Fibroblast of skin of left quadriceps (primary cell): ENCODE measurements at regions not wholly inside any gene's neighbourhood (a gene's known extent, or its start where the extent isn't known, plus 50 kb on each side); places are given as distances from the start of the nearest gene placed in this dataset.
A peak's percentile ranks its signal among the peaks of the same experiment; 100 is the strongest.
"Not testable (repeated sequence)": the region's sequence is repeated elsewhere in the genome, so short reads cannot be mapped to it uniquely, and the experiment has no call there.

ENCODE experiments used
- DNase-seq, 2 experiments: peaks; one replicate each; pipeline ENCODE4 v3.0.0-alpha.2; 2013; ENCODE audit warnings: low read depth in 2 of 2

- not testable (repeated sequence) for DNase-seq
These were observed 251.4 kb downstream of the ZIC4 start for GRCh38 chr3:147154988-147155387.

GRCh38 chr3:147153830-147154539, 252.4 kb downstream of the ZIC4 start:
- DNase-seq = no peak

- no peak for DNase-seq
These were observed 253.9 kb downstream of the ZIC4 start for GRCh38 chr3:147152476-147152875.

- DNase-seq = no peak
These were observed 264.6 kb downstream of the ZIC4 start for GRCh38 chr3:147141516-147142288.

GRCh38 chr3:147139341-147139740, 267.0 kb downstream of the ZIC4 start:
- no peak for DNase-seq

GRCh38 chr3:147132168-147132567, 274.2 kb downstream of the ZIC4 start:
- no peak for DNase-seq

GRCh38 chr3:147130461-147130860, 275.9 kb downstream of the ZIC4 start:
- peak in 1 of 2 experiments; percentile 20 for DNase-seq

- DNase-seq = no peak
These were observed 276.7 kb downstream of the ZIC4 start for GRCh38 chr3:147129665-147130064.

- no peak for DNase-seq
These were observed 284.0 kb downstream of the ZIC4 start for GRCh38 chr3:147122350-147122749.

GRCh38 chr3:147119989-147120388, 286.4 kb downstream of the ZIC4 start:
- DNase-seq = peak in 1 of 2 experiments; percentile 25

GRCh38 chr3:147119346-147119745, 287.0 kb downstream of the ZIC4 start:
- DNase-seq = peak in 1 of 2 experiments; percentile 21

- no peak for DNase-seq
These were observed 287.7 kb downstream of the ZIC4 start for GRCh38 chr3:147118611-147119010.

- DNase-seq = no peak
These were observed 288.7 kb downstream of the ZIC4 start for GRCh38 chr3:147117631-147118030.

GRCh38 chr3:147113293-147114044, 292.9 kb downstream of the ZIC4 start:
- DNase-seq = peak; percentile 95

- DNase-seq = no peak
These were observed 307.3 kb downstream of the ZIC4 start for GRCh38 chr3:147099076-147099475.

- DNase-seq = no peak
These were observed 315.9 kb downstream of the ZIC4 start for GRCh38 chr3:147090461-147090860.

- DNase-seq = no peak
These were observed 317.1 kb downstream of the ZIC4 start for GRCh38 chr3:147089286-147089685.

GRCh38 chr3:147059500-147059899, 346.8 kb downstream of the ZIC4 start:
- not testable (repeated sequence) for DNase-seq

GRCh38 chr3:147049821-147050220, 356.5 kb downstream of the ZIC4 start:
- DNase-seq = peak in 1 of 2 experiments; percentile 20

- no peak for DNase-seq
These were observed 357.0 kb downstream of the ZIC4 start for GRCh38 chr3:147049305-147049704.

- DNase-seq = no peak
These were observed 359.4 kb downstream of the ZIC4 start for GRCh38 chr3:147046916-147047315.

GRCh38 chr3:147038481-147038880, 367.9 kb downstream of the ZIC4 start:
- peak; percentile 27 to 32 for DNase-seq
